ENCODE measurements at regions not wholly inside any gene's neighbourhood (a gene's known extent, or its start where the extent isn't known, plus 50 kb on each side); places are given as distances from the start of the nearest gene placed in this dataset.

DNA sequence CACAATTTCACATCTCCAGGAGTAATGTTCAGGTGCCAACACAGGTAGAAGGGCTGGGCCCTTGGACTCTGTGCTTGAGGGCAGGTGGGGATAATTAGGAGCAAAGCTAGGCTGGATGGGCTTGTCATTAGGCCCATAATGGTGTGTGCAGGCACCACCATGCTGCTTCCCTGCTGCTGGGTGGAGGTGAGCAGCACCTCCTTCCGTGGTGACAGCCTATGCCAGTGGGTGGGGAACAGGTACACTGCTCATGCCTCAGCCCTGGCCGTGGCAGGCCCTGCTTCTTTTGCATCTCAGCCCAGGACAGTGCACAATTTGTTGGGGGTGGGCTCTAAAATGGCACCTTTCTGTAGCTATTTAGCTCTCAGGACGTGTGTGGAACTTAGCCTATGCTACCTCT, 955.5 kb downstream of the TMTC2 start:
- no peak overlapping the region for H3K27ac ChIP-seq (ENCODE audit: low read depth, low read length)
- DNase-seq (ENCODE audit: low read depth, low spot score), result no peak
- H3K9me3 ChIP-seq (ENCODE audit: control insufficient read depth, insufficient read depth, low read length), result peaks cover 10% of the 10 kb centered on the region
- H3K4me3 ChIP-seq (ENCODE audit: low read depth, low read length), result no peak overlapping the region
- TF ChIP-seq, protein P1, sequence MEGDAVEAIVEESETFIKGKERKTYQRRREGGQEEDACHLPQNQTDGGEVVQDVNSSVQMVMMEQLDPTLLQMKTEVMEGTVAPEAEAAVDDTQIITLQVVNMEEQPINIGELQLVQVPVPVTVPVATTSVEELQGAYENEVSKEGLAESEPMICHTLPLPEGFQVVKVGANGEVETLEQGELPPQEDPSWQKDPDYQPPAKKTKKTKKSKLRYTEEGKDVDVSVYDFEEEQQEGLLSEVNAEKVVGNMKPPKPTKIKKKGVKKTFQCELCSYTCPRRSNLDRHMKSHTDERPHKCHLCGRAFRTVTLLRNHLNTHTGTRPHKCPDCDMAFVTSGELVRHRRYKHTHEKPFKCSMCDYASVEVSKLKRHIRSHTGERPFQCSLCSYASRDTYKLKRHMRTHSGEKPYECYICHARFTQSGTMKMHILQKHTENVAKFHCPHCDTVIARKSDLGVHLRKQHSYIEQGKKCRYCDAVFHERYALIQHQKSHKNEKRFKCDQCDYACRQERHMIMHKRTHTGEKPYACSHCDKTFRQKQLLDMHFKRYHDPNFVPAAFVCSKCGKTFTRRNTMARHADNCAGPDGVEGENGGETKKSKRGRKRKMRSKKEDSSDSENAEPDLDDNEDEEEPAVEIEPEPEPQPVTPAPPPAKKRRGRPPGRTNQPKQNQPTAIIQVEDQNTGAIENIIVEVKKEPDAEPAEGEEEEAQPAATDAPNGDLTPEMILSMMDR (IDR thresholded peaks at IDR 0.05; ENCODE audit: low read depth, low read length), result no peak
- CTCF ChIA-PET, result no interaction called here
- no peaks in the 10 kb centered on the region for H3K27me3 ChIP-seq (ENCODE audit: control insufficient read depth, insufficient read depth, low read length)
- POLR2A ChIA-PET, result no interaction called here

DNA sequence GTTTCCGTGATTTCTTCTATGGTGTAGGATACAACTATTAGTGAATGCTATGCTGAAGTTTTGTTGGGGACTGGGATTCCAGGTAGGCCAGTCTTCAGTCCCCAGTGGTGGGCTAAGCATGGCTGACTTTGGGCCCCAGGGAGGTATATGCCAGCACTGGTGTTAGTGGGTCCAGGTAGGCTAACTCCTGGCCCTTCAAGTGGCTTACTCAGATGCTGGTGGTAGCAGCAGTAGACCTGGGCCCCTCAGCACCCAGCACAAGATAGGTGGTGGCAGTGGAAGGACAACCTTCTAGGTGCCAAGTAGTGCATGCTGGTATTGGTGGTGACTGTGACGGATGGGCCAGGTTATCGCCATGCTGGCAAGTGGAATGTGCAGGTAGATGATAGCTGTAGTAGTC, 955.1 kb downstream of the TMTC2 start:
- Histone ChIP-seq H3K27ac (ENCODE audit: low read depth, low read length) (no peak overlapping the region), H3K4me3 (ENCODE audit: low read depth, low read length) (no peak overlapping the region), H3K27me3 (ENCODE audit: control insufficient read depth, insufficient read depth, low read length) (no peaks in the 10 kb centered on the region), H3K9me3 (ENCODE audit: control insufficient read depth, insufficient read depth, low read length) (peaks cover 10% of the 10 kb centered on the region)
- DNase-seq (ENCODE audit: low read depth, low spot score), result no peak
- ChIA-PET CTCF (no interaction called here), POLR2A (no interaction called here)
- TF ChIP-seq, protein P1 (IDR thresholded peaks at IDR 0.05; ENCODE audit: low read depth, low read length), result no peak

DNA sequence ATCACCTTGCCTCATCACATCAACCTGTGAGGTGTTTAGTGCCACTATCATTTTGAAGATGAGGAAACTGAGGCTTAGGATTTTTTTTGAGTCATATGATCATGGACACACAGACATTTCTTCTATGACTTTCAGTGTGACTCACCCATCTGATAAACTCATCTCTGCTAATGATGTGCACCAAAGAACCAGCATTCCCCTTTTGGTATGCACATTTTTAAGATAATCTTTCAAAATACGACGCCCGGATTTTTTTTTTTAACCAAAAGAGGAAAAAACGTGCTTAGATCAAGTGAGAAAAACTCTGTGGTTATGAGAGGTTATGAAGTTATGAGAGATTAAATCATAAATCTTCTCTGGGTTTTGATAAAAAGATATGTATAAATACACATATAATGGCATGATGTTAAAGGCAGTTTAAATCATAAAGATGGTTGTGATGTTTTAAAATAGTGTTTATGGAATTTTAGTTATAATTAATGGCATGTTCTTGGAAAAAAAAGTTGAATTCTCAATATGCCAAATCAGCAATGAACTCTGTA, 948.1 kb downstream of the TMTC2 start:
- DNase-seq (ENCODE audit: low read depth, low spot score), result no peak
- ChIA-PET CTCF (no interaction called here), POLR2A (no interaction called here)
- Histone ChIP-seq H3K4me3 (ENCODE audit: low read depth, low read length) (no peak overlapping the region), H3K9me3 (ENCODE audit: control insufficient read depth, insufficient read depth, low read length) (no peaks in the 10 kb centered on the region; the same call in none of the 2 replicates), H3K27ac (ENCODE audit: low read depth, low read length) (no peak overlapping the region), H3K27me3 (ENCODE audit: control insufficient read depth, insufficient read depth, low read length) (no peaks in the 10 kb centered on the region)
- TF ChIP-seq, protein P1 (IDR thresholded peaks at IDR 0.05; ENCODE audit: low read depth, low read length), result no peak

DNA sequence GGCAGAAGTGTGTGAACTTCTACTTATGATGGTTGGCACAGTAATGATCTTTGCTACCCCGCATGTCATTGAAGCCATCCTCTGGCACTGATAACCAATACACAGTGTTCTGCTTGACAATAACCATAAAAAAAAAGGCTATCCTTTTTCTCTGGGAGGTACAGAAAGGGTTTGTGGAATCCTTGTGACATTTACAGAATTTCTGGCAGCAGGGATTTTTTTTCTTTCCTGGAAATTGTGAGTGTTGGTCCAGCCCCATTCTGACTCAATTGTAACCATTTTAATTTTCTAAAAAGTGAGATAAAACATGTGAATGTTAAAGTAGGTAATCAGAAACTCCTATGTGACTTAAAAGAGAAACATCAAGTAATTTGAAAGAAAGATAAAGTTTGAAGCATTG, 943.8 kb downstream of the TMTC2 start:
- POLR2A ChIA-PET, result no interaction called here
- Histone ChIP-seq H3K27ac (ENCODE audit: low read depth, low read length) (no peak overlapping the region), H3K27me3 (ENCODE audit: control insufficient read depth, insufficient read depth, low read length) (no peaks in the 10 kb centered on the region), H3K9me3 (ENCODE audit: control insufficient read depth, insufficient read depth, low read length) (no peaks in the 10 kb centered on the region; the same call in none of the 2 replicates), H3K4me3 (ENCODE audit: low read depth, low read length) (no peak overlapping the region)
- CTCF ChIA-PET, result no interaction called here
- TF ChIP-seq, protein P1 (IDR thresholded peaks at IDR 0.05; ENCODE audit: low read depth, low read length), result no peak
- no peak for DNase-seq (ENCODE audit: low read depth, low spot score)

DNA sequence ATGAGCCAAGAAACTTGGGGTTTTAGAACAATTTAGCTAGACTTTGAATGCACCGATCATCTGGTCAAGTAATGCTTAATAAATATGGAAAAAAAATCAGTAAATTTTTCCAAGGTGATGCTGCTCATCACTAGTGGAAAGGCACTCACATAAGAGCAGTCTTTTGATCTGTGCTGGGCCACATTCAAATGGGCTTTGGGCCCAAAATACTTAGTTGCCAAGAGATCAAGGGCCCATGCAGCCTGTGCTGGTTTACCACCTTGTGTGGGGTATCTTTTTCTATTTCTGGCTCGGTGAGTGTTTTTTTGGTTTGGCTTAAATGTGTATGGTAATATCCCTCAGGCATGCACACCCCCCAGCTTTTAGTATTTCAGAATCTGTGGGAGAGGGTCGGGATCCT, 943.2 kb downstream of the TMTC2 start:
- Histone ChIP-seq H3K27ac (ENCODE audit: low read depth, low read length) (no peak overlapping the region), H3K4me3 (ENCODE audit: low read depth, low read length) (no peak overlapping the region), H3K9me3 (ENCODE audit: control insufficient read depth, insufficient read depth, low read length) (no peaks in the 10 kb centered on the region; the same call in none of the 2 replicates), H3K27me3 (ENCODE audit: control insufficient read depth, insufficient read depth, low read length) (no peaks in the 10 kb centered on the region)
- TF ChIP-seq, protein P1 (IDR thresholded peaks at IDR 0.05; ENCODE audit: low read depth, low read length), result no peak
- CTCF ChIA-PET, result no interaction called here
- no peak for DNase-seq (ENCODE audit: low read depth, low spot score)
- POLR2A ChIA-PET, result no interaction called here

Measured in AG04450 (cell line).